Mononuclear cell (primary cell): ENCODE measurements at regions not wholly inside any gene's neighbourhood (a gene's known extent, or its start where the extent isn't known, plus 50 kb on each side); places are given as distances from the start of the nearest gene placed in this dataset.

Source experiments
- H3K27me3 ChIP-seq: 2 replicates; pipeline ENCODE4 v1.6.0; 2011; ENCODE audit warnings: low read length, control low read depth; ENCODE audit not compliant: insufficient read depth
- H3K4me1 ChIP-seq: 2 replicates; pipeline ENCODE4 v1.5.1; 2011; ENCODE audit warnings: mild to moderate bottlenecking, low read length, control low read depth; ENCODE audit not compliant: insufficient read depth
- H3K4me3 ChIP-seq: 2 replicates; pipeline ENCODE4 v1.5.1; 2011; ENCODE audit warnings: mild to moderate bottlenecking, low read length, moderate library complexity
- H3K9me3 ChIP-seq: 2 replicates; pipeline ENCODE4 v1.5.1; 2011; ENCODE audit warnings: low read depth, mild to moderate bottlenecking, control low read depth, low read length

- no peaks in the 10 kb centered on the region for H3K4me1 ChIP-seq
- H3K9me3 ChIP-seq, result peaks cover 6% of the 10 kb centered on the region
- H3K27me3 ChIP-seq, result no peaks in the 10 kb centered on the region
- H3K4me3 ChIP-seq, result no peak overlapping the region
Measured at GRCh38 chr13:71046360-71047079, 820.5 kb downstream of the DACH1 start.

GRCh38 chr13:71045101-71045500 is 821.9 kb downstream of the DACH1 start:
- Histone ChIP-seq H3K9me3 (peaks cover 6% of the 10 kb centered on the region), H3K4me3 (no peak overlapping the region), H3K4me1 (no peaks in the 10 kb centered on the region), H3K27me3 (no peaks in the 10 kb centered on the region)

GRCh38 chr13:71039440-71039839 is 827.6 kb downstream of the DACH1 start:
- Histone ChIP-seq H3K9me3 (no peaks in the 10 kb centered on the region), H3K4me1 (no peaks in the 10 kb centered on the region), H3K4me3 (no peak overlapping the region), H3K27me3 (no peaks in the 10 kb centered on the region)

GRCh38 chr13:71034018-71034417 is 833.0 kb downstream of the DACH1 start:
- Histone ChIP-seq H3K27me3 (no peaks in the 10 kb centered on the region), H3K4me1 (no peaks in the 10 kb centered on the region), H3K9me3 (no peaks in the 10 kb centered on the region), H3K4me3 (no peak overlapping the region)

GRCh38 chr13:71033026-71033425 is 834.0 kb downstream of the DACH1 start:
- H3K9me3 ChIP-seq, result no peaks in the 10 kb centered on the region
- H3K27me3 ChIP-seq, result no peaks in the 10 kb centered on the region
- H3K4me3 ChIP-seq, result no peak overlapping the region
- H3K4me1 ChIP-seq, result no peaks in the 10 kb centered on the region

GRCh38 chr13:71030784-71031183 is 836.2 kb downstream of the DACH1 start:
- no peaks in the 10 kb centered on the region for H3K27me3 ChIP-seq
- H3K4me3 ChIP-seq, result no peak overlapping the region
- no peaks in the 10 kb centered on the region for H3K4me1 ChIP-seq
- no peaks in the 10 kb centered on the region for H3K9me3 ChIP-seq

GRCh38 chr13:71028884-71029283 is 838.1 kb downstream of the DACH1 start:
- Histone ChIP-seq H3K27me3 (no peaks in the 10 kb centered on the region), H3K4me1 (no peaks in the 10 kb centered on the region), H3K9me3 (peaks cover 4% of the 10 kb centered on the region), H3K4me3 (no peak overlapping the region)

- H3K4me3 ChIP-seq, result no peak overlapping the region
- H3K9me3 ChIP-seq, result peaks cover 4% of the 10 kb centered on the region
- H3K4me1 ChIP-seq, result no peaks in the 10 kb centered on the region
- H3K27me3 ChIP-seq, result no peaks in the 10 kb centered on the region
Measured at GRCh38 chr13:71021825-71022422, 845.1 kb downstream of the DACH1 start.

- Histone ChIP-seq H3K4me3 (no peak overlapping the region), H3K9me3 (peaks cover 1% of the 10 kb centered on the region), H3K27me3 (no peaks in the 10 kb centered on the region), H3K4me1 (no peaks in the 10 kb centered on the region)
Measured at GRCh38 chr13:71018995-71019394, 848.0 kb downstream of the DACH1 start.

- Histone ChIP-seq H3K27me3 (no peaks in the 10 kb centered on the region), H3K4me1 (no peaks in the 10 kb centered on the region), H3K4me3 (no peak overlapping the region), H3K9me3 (no peaks in the 10 kb centered on the region)
Measured at GRCh38 chr13:71018544-71018943, 848.5 kb downstream of the DACH1 start.

GRCh38 chr13:71017607-71018006 is 849.4 kb downstream of the DACH1 start:
- Histone ChIP-seq H3K4me1 (no peaks in the 10 kb centered on the region), H3K27me3 (no peaks in the 10 kb centered on the region), H3K4me3 (no peak overlapping the region), H3K9me3 (no peaks in the 10 kb centered on the region)

GRCh38 chr13:71015516-71015915 is 851.5 kb downstream of the DACH1 start:
- Histone ChIP-seq H3K27me3 (no peaks in the 10 kb centered on the region), H3K4me1 (no peaks in the 10 kb centered on the region), H3K4me3 (no peak overlapping the region), H3K9me3 (peaks cover 8% of the 10 kb centered on the region)

GRCh38 chr13:71015021-71015420 is 852.0 kb downstream of the DACH1 start:
- Histone ChIP-seq H3K4me1 (no peaks in the 10 kb centered on the region), H3K27me3 (no peaks in the 10 kb centered on the region)

GRCh38 chr13:71005919-71006318 is 861.1 kb downstream of the DACH1 start:
- Histone ChIP-seq H3K4me3 (no peak overlapping the region), H3K9me3 (no peaks in the 10 kb centered on the region), H3K27me3 (no peaks in the 10 kb centered on the region), H3K4me1 (no peaks in the 10 kb centered on the region)

More at GRCh38 chr13:71015021-71015420, 852.0 kb downstream of the DACH1 start:
- no peak overlapping the region for H3K4me3 ChIP-seq
- H3K9me3 ChIP-seq, result peaks cover 8% of the 10 kb centered on the region

- Histone ChIP-seq H3K27me3 (no peaks in the 10 kb centered on the region), H3K4me3 (no peak overlapping the region), H3K4me1 (no peaks in the 10 kb centered on the region), H3K9me3 (no peaks in the 10 kb centered on the region)
Measured at GRCh38 chr13:70995338-70995737, 871.7 kb downstream of the DACH1 start.

GRCh38 chr13:70994191-70994590 is 872.8 kb downstream of the DACH1 start:
- no peaks in the 10 kb centered on the region for H3K9me3 ChIP-seq
- H3K4me1 ChIP-seq, result no peaks in the 10 kb centered on the region
- no peaks in the 10 kb centered on the region for H3K27me3 ChIP-seq
- no peak overlapping the region for H3K4me3 ChIP-seq
